ENCODE measurements at regions not wholly inside any gene's neighbourhood (a gene's known extent, or its start where the extent isn't known, plus 50 kb on each side); places are given as distances from the start of the nearest gene placed in this dataset.
"Not testable (repeated sequence)": the region's sequence is repeated elsewhere in the genome, so short reads cannot be mapped to it uniquely, and the experiment has no call there.

GRCh38 chr7:34396437-34397064 lies 261.5 kb upstream of the NPSR1 start:
- DNase-seq = no peak

GRCh38 chr7:34401776-34402175 lies 256.2 kb upstream of the NPSR1 start:
- DNase-seq = no peak

DNA sequence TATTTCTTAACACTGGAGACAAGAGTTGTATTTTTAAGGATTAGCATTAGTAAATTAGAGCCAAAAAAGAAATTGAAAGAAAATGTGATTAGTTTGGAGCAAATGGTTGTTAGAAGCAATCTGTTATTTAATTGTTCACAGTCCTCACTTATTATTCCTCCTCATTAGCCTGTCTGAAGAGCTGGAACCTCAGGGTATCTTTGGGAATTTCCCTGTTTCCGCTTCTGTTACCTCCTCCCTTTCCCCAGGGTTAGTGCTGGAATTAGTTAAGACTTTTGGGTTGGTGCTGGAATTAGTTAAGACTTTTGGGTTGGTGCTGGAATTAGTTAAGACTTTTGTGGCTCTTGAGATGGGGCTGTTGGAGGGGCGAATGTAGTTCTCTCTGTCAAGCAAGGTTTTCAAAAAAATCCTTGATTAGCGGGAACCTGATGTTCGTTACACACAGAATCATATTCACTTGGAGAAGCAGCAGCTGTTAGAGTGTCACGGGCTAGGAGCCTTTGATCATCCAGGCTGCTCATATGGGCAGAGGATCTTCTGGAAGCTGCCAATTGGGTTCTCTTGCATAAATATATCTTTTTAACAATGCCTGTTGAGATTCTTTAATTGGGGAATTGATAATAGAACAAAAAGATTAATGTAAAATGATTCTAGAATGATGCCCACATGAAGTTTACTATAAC lies 251.0 kb upstream of the NPSR1 start:
- DNase-seq = no peak

GRCh38 chr7:34407586-34407985 lies 250.4 kb upstream of the NPSR1 start:
- no peak for DNase-seq

GRCh38 chr7:34417781-34418180 lies 240.2 kb upstream of the NPSR1 start:
- no peak for DNase-seq

- no peak for DNase-seq
Observed at GRCh38 chr7:34421526-34421925, 236.5 kb upstream of the NPSR1 start.

DNA sequence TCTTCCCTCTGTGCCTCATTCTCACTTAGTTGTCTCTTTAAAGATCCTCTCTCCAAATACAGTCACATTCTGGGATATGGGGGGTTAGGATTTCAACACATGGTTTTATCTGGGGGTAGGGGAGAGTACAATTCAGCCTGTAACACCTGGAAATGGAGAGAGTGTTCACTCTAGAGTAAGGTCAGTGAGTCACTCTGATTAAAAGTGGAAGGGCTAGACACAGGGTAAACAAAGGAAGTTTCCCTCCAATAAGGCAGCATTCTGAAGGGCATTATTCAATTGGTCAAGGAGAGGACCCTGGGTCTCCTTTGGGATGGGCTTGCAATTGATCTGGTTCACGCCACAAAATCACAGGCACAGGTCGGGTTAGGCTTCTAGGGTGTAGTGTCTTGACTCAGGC lies 232.8 kb upstream of the NPSR1 start:
- no peak for DNase-seq

GRCh38 chr7:34425631-34426384 lies 232.2 kb upstream of the NPSR1 start:
- DNase-seq = no peak

- no peak for DNase-seq
Observed at GRCh38 chr7:34430456-34430855, 227.6 kb upstream of the NPSR1 start.

DNA sequence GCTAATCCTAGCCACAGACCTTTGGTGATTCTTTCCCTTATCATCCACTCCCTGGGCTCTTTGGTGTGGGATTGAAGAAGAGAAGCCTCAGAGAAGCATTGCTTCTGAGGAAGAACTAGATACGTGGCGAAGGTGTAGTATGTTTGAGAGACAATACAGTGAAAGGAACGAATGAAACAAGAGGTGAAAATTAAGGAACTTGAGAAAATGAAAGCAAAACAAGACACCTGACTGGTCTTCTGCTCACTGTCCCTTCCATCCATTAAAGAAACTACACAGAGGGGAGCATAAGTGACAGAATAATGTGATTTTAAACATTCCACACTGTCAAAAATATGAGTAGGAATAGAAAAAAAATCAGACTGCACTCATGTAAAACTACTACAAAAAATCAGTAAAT lies 219.6 kb upstream of the NPSR1 start:
- no peak for DNase-seq

DNA sequence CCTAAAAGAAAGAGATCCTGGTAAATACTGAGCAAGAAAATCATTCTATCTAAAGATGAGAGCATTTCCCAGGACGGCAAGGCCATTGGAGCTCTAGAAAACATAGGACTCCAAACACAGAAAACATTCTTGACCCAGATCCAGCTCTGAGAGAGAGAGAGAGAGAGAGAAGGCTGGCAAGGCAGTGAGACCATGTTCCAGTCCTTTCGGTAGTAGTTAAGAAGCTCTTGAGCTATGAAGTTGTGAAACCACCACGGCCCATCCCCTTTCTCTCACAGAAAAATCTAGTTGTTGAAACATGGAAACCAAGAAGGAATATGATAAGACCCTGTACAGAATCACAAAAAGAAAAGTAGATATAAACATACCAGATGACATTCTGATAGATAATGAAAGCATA lies 212.4 kb upstream of the NPSR1 start:
- DNase-seq = no peak

DNA sequence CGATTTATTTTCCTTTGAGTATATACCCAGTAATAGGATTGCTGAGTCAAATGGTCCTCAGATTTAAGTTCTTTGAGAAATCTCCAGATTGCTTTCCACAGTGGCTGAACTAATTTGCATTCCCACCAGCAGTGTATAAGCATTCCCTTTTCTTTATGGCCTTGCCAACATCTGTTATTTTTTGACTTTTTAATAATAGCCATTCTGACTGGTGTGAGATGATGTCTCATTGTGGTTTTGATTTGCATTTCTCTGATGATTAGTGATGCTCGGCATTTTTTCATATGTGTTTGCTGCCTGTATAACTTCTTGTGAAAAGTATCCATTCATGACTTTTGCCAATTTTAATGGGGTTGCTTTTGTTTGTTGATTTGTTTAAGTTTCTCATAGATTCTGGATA lies 209.5 kb upstream of the NPSR1 start:
- not testable (repeated sequence) for DNase-seq

DNA sequence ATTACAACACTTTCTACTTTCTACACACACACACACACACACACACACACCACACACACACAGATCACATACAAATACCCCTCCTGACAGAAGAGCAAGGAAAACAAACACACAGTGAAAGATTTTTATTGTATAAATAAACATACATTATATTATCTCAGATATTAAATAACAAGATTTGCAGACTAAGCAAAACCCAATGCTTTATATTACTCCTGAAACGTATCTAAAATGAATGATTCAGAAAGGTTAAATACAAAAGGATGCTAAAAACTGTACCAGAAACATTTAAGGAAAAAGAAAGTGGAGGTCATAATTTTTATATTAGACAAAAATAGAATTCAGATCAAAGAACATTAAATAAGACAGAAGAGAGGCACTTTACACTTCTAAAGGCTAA lies 208.3 kb upstream of the NPSR1 start:
- no peak for DNase-seq

- no peak for DNase-seq
Observed at GRCh38 chr7:34451183-34451582, 206.8 kb upstream of the NPSR1 start.

GRCh38 chr7:34451923-34452322 lies 206.1 kb upstream of the NPSR1 start:
- no peak for DNase-seq

GRCh38 chr7:34452363-34452762 lies 205.7 kb upstream of the NPSR1 start:
- DNase-seq = no peak

DNA sequence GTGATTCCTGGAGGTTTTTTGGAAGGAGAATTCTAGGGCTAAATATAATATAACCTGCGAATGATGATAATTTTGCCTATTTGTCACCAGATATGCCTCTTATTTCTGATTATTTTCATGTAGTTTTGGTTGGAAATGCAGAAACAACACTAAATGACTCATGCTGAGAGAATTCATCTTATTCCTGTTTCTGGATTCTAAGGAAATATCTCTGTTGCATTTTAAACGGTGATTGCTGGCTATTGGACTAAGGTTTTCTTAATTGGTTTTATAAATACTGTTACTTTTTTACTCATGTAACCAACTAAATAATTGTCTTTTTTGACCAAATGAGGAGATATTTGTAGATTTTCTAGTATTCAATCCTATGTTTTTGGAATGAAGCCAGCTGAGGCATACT lies 204.9 kb upstream of the NPSR1 start:
- DNase-seq = no peak

- DNase-seq = no peak
Observed at GRCh38 chr7:34454381-34454780, 203.6 kb upstream of the NPSR1 start.

- no peak for DNase-seq
Observed at GRCh38 chr7:34457329-34457728, 200.7 kb upstream of the NPSR1 start.

DNA sequence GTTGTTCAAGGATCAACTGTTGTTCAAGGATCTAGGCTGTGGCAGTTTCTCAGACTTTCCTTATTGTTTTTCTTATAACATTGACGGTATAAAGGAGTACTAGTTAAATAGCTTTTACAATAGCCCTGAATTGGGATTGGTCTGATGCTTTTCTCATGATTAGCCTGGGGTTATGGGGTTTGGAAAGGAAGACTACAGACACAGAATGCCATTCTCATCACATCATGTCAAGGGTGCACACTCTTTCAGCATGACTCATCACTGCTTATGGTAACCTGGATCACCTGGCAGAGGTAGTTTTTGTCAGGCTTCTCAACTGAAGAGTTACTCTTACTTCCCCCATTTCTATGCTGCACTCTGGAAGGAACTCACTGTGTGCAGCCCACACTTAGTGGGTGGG lies 194.2 kb upstream of the NPSR1 start:
- no peak for DNase-seq

DNA sequence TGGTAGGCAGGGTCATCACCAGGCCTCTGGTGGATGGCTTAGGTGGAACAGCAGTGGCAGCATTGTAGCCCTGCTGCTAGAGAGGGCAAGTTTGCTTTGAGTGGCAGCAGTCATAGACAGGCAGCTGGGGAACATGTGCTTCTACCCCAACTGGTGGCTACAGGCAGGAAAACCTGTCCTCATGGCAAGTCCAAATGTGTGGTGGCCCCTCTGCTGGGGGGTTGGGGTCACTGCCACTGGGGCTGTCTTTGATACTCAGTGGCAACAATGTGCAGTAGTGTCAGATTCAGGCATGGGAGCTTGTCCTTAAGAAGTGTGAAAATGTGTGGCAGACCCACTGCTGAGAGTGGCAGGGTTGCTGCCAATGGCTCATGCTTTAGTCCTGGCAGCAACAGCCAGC lies 186.2 kb upstream of the NPSR1 start:
- DNase-seq = no peak

DNA sequence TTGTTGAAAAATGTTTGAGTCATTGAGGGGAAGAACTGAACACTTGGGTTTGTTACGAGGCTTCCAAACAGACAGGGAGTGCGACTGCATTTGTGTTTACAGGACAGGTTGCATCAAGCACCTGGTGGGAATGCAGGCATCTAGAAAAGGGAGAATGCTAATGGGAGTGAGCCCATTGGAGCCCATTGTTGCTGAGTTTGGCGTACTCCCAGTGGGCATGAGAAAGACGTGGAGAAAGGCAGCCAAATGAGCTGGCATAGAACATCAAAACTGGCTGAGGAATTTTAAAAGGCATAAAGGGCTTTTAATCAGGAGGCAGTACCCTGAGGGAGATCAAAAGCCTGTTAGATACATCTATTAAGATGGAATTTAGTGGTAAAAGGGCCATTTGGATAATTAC lies 171.6 kb upstream of the NPSR1 start:
- no peak for DNase-seq

GRCh38 chr7:34487391-34488115 lies 170.5 kb upstream of the NPSR1 start:
- DNase-seq = no peak

DNA sequence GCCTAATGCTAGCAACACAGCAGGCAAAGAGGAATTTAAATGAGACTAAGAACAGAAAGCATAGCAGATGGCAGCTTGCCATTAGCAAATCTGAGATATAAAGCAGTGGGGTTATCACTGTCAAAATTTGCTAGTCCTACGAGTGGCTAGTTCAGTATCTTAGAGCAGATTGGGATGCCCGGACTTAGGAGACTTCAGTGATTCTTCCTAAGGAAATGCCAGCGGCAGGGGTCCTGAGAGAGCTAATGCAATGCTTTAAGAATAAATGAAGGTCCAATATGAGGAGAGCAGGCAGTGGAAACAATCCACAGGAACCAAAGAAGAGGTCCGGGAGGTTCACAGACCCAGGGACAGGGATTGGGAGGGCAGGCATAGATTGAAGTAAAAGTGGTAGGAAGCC lies 169.3 kb upstream of the NPSR1 start:
- DNase-seq = no peak

Data from hematopoietic multipotent progenitor cell treated with erythropoietin and hydrocortisone succinate and interleukin-3 and kit ligand, for 8 days (in vitro differentiated cells).